GM19193 (cell line): ENCODE measurements at regions not wholly inside any gene's neighbourhood (a gene's known extent, or its start where the extent isn't known, plus 50 kb on each side); places are given as distances from the start of the nearest gene placed in this dataset.

Experiments
- POLR2A ChIP-seq: IDR thresholded peaks from 4 replicates; pipeline ENCODE4 v1.6.1; 2011; ENCODE audit not compliant: insufficient read depth, insufficient read length; ENCODE audit errors: extremely low read depth

DNA sequence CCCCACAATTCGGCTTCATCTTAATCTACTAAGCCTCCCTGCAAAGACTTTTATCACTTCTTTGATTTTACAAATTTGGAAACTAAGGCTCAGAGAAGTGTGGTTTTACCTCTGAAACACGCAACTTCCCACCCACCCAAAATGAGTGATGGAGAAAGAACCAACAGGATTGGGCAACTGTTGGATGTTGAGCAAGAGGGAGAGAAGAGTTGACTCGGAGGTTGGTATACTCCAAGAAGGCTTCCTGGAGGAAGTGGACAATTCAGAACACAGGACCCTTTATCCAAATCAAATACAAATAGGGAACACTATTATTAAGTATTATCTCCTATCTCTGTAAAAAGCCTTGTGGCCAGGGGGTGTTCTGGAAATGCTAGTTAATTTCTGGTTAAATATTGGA lies 323.0 kb downstream of the C16orf95 start:
- no peak for TF ChIP-seq POLR2A

DNA sequence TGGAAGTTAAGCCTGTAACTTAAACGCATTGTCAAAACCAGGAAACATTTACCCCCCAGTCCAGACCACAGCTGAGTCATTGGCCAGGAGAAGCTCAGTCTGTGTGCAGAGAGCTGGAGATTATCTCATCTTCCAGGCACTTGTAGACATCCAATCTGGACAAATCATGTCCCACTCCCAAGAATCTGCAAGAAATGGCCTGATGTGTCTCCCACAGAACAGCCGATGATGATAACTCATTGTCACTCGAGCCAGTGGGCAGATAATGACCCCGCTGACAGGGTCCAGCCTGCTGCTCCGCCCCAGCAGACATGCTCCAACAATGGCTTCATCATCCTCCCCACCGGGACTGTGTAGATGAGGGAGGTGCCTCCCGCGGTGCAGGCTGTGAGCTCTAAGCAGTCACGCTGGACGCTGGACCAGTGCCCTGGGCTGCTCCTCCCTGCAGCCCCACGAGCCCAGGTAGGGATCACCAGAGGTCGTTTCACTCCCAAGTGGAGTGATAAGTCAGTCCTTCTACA lies 322.5 kb downstream of the C16orf95 start:
- TF ChIP-seq POLR2A = no peak

DNA sequence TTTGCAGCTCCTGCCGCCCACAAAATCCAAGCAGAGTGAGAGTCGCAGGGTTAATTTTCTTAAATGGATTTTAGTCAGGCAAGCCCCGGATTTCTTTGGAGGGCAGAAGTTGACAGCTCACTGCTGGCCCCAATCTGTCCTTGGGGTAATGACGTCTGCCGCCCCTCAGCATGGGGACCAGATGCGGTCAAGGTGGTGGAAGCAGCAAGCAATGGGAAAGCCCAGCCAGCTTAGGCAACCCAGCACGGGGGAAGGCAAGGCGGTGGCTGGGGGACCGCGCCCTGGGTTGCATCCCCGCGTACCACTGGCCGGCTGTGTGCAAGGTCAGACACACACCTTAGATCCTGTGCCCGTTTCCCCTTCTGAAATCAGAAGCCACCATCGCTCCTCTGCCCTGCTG lies 321.7 kb downstream of the C16orf95 start:
- no peak for TF ChIP-seq POLR2A

DNA sequence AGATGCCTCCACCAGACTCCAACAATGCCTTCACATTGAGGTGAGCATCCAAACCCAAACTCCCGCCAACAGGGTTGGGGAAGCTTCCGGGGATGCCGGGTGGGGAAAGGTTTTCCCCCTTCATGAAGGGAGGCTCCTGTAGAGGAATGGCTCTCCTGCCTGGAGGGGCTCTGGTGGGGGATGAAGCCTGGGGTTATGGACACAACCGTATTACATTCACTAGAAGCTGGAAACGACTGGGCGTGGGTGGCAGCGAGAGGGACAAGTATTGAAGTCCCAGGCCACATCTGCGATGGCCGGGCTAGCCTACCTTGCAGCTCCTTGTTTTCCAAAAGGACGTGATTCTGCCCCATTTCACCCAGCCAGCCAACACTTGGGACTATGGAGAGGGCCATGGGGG lies 321.1 kb downstream of the C16orf95 start:
- no peak for TF ChIP-seq POLR2A

DNA sequence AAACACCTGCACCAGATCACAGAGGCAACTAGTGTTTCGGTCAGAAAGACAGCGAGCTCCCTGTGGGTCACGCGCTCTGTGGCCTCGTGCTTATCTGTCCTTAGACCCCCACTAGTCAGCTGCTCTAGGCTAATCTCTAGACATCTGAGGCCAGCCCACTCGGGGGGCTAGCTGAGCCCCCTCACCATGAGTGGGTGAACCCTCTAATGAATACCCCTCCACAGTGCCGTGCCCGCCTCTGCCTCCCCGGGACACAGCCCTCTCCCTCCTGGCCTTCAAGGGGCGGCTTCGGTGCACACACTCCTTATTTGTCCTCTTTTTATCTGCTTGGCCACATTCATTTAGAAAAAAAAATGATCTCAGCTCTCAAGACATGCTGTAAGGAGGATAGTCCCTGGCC lies 320.1 kb downstream of the C16orf95 start:
- no peak for TF ChIP-seq POLR2A

DNA sequence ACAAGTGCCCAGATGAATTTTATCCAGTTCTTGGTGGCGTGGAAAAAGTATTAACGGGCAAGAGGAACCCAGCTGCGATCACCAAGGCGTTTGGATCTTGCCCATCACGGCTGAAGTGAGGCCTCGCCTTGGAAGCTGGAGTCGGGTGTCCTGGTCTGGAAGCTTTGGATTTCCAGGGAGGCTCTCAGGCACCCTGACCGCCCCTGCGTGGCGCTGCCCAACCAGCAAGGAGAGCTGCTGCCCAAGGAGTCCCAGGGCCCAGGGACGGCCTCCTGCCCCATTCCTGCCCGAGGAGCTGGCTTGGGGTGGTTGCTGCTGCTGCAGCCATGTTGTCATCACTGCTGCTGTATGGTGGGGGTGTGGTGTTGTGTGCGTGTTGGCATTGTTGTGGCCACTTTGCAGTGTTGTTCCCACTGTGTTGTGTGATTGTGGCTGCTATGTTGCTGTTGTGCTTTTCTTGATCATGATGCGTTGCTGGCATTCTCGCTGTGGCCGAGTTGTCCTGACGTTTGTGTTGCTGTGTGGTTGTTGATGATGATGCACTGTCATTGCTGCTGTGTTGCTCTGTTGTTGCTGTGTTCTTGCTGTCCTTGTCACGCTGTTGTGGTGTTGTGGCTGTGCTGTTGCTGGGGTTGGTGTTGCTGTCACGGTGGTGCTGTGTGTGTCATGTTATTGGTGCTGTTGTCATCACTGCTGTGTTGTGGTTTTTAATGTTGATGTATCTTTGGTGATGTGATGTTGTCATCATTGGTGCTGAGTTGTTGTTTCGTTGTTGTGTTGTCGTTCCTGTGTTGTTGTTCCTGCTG lies 318.8 kb downstream of the C16orf95 start:
- TF ChIP-seq POLR2A = no peak

DNA sequence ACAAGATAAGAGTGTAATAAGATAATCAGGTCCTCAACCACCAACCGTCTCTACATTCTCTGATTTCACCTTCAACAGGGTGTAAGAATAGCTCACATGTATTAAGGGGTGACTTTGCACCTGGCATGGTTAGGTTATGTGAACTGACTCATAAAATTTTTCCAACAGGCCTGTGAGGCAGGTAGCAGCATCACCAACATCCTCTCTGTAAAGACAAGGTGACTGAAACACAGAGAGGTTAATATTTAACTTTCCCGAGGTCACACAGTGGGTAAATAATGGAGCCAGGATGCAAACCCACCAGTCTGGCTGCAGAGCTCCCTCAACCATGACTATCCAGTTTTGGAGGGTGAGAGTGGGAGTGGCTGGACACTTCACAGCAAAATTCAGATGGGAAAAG lies 317.2 kb downstream of the C16orf95 start:
- no peak for TF ChIP-seq POLR2A

DNA sequence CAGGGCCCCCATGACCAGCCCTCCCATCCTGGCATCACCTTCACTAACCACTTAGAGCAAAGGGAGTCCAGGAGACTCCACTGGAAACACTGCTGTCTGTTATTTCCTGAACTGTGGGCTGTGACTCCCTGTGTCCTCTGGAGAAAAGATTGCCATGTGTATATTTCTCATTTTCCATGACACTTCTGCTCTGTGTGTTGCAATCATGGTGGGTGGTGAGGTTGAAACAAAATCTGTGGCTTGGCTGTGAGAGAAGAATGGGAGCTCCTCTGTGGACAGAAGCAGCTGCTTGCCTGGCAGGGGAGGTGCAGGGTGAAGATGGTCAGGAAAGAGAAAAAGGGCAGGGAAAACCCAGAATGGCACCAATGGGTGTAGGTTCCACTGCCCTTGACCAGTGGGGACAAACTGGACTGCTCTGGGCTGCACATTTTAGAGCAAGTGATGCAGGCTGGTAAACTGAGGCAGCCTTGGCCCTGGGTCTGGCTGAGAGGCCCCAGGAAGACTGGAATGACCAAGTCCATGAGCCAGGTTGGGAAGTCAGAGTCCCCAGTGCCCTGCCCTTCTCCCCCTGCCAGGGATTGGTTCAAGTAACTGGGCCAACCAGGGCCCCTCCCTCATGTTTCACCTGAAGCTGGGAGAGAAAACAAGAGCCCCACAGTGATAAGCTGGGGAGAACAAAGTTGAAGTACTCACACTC lies 314.3 kb downstream of the C16orf95 start:
- no peak for TF ChIP-seq POLR2A

DNA sequence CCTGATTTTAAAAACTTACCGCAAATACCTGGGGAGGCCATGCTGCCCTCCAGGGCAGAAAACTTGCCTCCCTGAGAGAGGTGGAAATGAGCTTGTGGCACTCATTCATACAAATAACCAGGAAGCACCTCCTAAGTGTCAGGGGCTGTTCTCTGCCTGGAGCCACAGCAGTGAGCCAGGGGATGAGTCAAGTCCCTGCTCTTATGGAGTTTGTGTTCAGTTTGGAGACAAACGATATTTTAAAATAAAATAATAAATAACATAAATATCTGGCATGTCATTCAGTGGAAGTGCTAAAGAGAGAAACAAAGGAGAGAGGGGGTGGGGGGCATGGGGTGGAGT lies 313.8 kb downstream of the C16orf95 start:
- no peak for TF ChIP-seq POLR2A

DNA sequence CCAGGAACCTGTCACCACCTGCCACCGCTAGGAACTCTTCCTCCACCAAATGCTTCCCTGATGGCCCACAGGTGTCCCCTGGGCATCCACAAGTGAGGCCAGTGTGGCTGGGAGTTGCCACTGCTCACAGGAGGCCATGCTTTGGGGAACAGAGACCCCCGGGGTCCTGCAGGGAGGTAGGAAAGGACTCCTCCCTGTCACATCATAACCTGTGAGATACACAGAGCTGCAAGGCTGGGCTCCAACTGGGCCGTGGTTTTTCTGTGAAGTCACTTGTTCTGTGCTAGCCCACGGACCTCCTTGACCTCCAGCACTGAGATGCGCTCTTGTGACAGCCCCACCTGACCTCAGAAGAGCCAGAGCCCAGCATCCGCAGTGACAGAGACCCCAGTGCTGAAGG lies 311.2 kb downstream of the C16orf95 start:
- TF ChIP-seq POLR2A = no peak

DNA sequence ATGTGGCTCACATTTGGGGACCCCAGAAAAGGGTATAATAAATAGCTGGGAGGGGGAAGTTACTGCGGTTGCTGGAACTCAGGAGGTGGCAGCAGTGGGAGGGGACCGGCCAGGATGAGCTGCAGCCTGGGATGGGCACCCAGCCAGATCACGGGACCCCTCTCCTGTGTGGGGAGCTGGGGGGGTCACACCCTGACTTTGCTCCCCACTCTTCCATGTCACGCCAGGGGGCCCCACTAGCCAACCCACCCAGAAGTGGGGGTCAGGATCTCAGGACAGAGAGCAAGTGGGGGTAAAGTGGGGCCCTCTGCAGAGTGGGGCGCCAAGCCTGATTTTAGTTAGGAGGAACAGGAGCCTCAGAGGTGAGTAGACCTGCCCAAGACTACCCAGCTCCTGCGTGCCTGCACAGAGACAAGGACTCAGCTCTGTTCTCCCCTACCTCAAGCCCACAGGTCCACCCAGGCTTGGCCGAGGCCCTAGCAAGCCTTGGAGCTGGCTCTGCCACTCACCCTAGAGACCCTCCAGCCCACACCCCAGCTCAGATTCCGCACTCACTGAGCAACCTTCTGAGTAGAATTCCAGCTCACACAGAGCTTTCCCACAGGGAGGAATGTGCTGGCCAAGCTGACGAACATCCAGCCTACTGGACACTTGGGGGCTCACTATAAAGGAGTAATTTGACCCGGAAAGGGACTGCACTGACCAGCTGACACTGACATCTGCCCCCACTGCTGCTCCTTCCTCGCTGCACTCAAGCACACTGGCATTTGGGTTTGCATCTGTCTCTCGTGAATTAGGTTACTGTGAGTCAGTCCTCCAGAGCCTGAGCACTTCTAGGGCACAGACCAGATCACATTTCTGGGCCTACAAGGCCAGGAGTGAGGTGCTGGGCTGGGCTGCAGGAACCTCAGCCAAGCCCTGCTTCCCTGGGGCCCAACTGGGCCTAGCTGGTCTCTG lies 310.1 kb downstream of the C16orf95 start:
- TF ChIP-seq POLR2A = no peak

DNA sequence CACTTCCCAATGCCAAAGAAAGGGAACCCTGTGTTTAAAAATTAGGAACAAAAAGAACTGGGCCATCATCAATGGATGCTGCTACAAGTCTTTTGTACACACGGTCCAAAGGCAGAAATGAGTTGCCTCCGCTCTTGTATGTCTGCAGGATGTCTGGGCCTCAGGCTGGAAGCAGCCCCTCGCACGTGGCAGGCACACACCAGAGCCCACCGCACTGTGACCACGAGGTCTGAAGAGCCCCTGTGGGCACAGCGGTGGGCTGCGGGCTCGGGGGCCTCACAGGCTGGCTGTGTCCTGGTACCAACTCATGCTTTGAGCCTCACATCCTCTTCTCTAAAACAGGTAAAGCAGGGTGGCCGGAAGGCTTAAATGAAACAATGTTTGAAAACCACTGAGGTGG lies 309.3 kb downstream of the C16orf95 start:
- TF ChIP-seq POLR2A = no peak

DNA sequence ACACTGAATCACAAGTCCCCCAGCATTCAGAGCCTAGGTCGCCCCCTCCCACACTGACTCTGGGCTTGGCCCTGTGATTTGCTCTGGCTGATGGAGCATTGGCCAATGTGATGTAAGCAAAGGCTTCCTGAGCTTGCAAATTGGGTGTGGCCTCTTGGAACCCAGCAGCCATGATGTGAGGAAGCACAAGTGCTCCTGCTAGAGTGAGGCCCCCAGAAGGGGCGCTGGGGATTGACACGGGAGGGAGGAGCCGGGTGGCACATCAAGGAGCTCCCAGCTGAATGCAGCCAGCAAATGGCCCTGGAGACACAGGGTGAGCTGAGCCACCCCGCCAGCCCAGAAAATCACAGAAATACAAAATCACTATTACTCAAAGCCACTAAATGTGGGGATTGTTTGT lies 308.5 kb downstream of the C16orf95 start:
- TF ChIP-seq POLR2A = no peak

DNA sequence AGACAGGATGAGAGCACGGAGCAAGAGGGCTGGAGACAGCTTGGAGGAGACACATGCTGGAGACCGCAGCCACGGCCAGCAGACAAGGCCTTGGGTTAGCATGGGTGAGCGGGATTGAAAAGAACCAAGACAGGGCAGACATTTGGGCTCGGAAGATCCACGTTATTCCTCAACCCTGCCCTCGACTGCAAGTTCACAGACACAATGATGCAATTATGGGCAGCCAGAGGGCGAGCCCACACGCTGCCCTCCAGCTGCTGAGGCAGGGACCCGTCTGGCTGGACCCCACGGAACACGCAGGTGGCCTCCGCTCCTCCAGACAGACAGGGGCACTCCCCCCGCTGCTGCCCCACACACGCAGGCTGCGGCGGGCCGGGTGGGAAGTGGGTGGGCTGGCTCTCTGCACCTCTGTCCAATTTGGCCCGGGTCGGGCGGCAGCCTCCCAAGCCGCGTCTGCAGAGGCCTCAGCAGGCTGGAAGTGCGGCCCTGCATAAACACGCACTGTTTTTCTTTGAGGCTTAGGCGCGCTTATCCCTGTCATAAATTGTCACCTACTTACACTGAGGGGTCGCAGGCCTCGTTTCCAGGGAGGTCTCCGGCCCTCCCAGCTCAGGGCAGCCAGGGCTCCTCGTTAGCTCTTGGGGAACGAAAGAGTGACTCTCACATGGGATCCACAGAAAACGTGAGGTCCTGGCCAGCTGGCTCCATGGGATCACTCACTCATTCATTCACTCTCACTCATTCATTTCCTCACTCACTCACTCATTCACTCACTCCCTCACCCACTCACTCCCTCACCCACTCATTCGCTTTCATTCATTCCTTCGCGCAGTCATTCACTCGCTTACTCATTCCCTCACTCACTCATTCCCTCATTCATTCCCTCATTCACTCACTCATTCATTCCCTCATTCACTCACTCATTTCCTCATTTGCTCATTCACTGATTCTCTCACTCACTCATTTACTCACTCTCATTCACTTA lies 303.9 kb downstream of the C16orf95 start:
- TF ChIP-seq POLR2A = no peak
